ENCODE measurements at regions not wholly inside any gene's neighbourhood (a gene's known extent, or its start where the extent isn't known, plus 50 kb on each side); places are given as distances from the start of the nearest gene placed in this dataset.

GRCh38 chr14:106848330-106849121 lies 1322.1 kb downstream of the TMEM121 start:
- no peak for TF ChIP-seq CTCF (IDR thresholded peaks at IDR 0.05; ENCODE audit: unreplicated experiment)
- peaks cover 66% of the 10 kb centered on the region for H3K9me3 Mint-ChIP-seq (ENCODE audit: low read depth)
- no peak overlapping the region for H3K4me3 Mint-ChIP-seq (ENCODE audit: low read depth)

GRCh38 chr14:106850913-106851825 lies 1324.8 kb downstream of the TMEM121 start:
- H3K27me3 Mint-ChIP-seq, result no peaks in the 10 kb centered on the region
- TF ChIP-seq CTCF (IDR thresholded peaks at IDR 0.05; ENCODE audit: unreplicated experiment), result no peak
- no peaks in the 10 kb centered on the region for H3K36me3 Mint-ChIP-seq (ENCODE audit: insufficient read depth)
- H3K9me3 Mint-ChIP-seq (ENCODE audit: low read depth), result peaks cover 67% of the 10 kb centered on the region
- no peaks in the 10 kb centered on the region for H3K4me1 Mint-ChIP-seq (ENCODE audit: low read depth)
- no peak for DNase-seq (ENCODE audit: low spot score, unreplicated experiment)
- H3K4me3 Mint-ChIP-seq (ENCODE audit: low read depth), result no peak overlapping the region
- no peak overlapping the region for H3K27ac Mint-ChIP-seq

More at GRCh38 chr14:106848330-106849121, 1322.1 kb downstream of the TMEM121 start:
- H3K27ac Mint-ChIP-seq, result no peak overlapping the region
- no peaks in the 10 kb centered on the region for H3K36me3 Mint-ChIP-seq (ENCODE audit: insufficient read depth)
- DNase-seq (ENCODE audit: low spot score, unreplicated experiment), result no peak
- no peaks in the 10 kb centered on the region for H3K27me3 Mint-ChIP-seq
- no peaks in the 10 kb centered on the region for H3K4me1 Mint-ChIP-seq (ENCODE audit: low read depth)

- H3K27me3 Mint-ChIP-seq, result no peaks in the 10 kb centered on the region
- no peak overlapping the region for H3K27ac Mint-ChIP-seq
- H3K36me3 Mint-ChIP-seq (ENCODE audit: insufficient read depth), result peaks cover under 1% of the 10 kb centered on the region
- H3K4me3 Mint-ChIP-seq (ENCODE audit: low read depth), result no peak overlapping the region
- no peak for TF ChIP-seq CTCF (IDR thresholded peaks at IDR 0.05; ENCODE audit: unreplicated experiment)
- H3K9me3 Mint-ChIP-seq (ENCODE audit: low read depth), result peaks cover 56% of the 10 kb centered on the region
- DNase-seq (ENCODE audit: low spot score, unreplicated experiment), result no peak
- H3K4me1 Mint-ChIP-seq (ENCODE audit: low read depth), result no peaks in the 10 kb centered on the region
Measured at GRCh38 chr14:106872611-106873446, 1346.4 kb downstream of the TMEM121 start.

- Mint-ChIP-seq H3K9me3 (ENCODE audit: low read depth) (peaks cover 55% of the 10 kb centered on the region), H3K36me3 (ENCODE audit: insufficient read depth) (peaks cover 2% of the 10 kb centered on the region)
- TF ChIP-seq CTCF (IDR thresholded peaks at IDR 0.05; ENCODE audit: unreplicated experiment), result no peak
Measured at GRCh38 chr14:106874350-106874749, 1348.0 kb downstream of the TMEM121 start.

More at GRCh38 chr14:106874350-106874749, 1348.0 kb downstream of the TMEM121 start:
- H3K4me1 Mint-ChIP-seq (ENCODE audit: low read depth), result no peaks in the 10 kb centered on the region
- DNase-seq (ENCODE audit: low spot score, unreplicated experiment), result no peak
- H3K27ac Mint-ChIP-seq, result no peak overlapping the region
- H3K27me3 Mint-ChIP-seq, result no peaks in the 10 kb centered on the region
- no peak overlapping the region for H3K4me3 Mint-ChIP-seq (ENCODE audit: low read depth)

Data from progenitor cell of endocrine pancreas (in vitro differentiated cells).